ENCODE measurements at regions not wholly inside any gene's neighbourhood (a gene's known extent, or its start where the extent isn't known, plus 50 kb on each side); places are given as distances from the start of the nearest gene placed in this dataset.
A peak's percentile ranks its signal among the peaks of the same experiment; 100 is the strongest.

- Histone ChIP-seq H3K27me3 (ENCODE audit: insufficient read depth, low read length, poor library complexity, severe bottlenecking) (no peaks in the 10 kb centered on the region), H4K20me1 (ENCODE audit: insufficient read depth, low read length, poor library complexity, severe bottlenecking) (no peaks in the 10 kb centered on the region), H3K9me2 (replicated peaks; ENCODE audit: low read depth, low read length) (no peaks in the 10 kb centered on the region), H3K9me3 (ENCODE audit: insufficient read depth, low read depth, low read length) (no peaks in the 10 kb centered on the region), H3F3A (ENCODE audit: low read depth) (no peaks in the 10 kb centered on the region), H2AFZ (ENCODE audit: low read length) (no peak overlapping the region), H3K4me1 (ENCODE audit: insufficient read depth, low read length, poor library complexity, severe bottlenecking) (no peaks in the 10 kb centered on the region), H3K9ac (ENCODE audit: low read depth, low read length, poor library complexity, severe bottlenecking) (no peak overlapping the region), H3K4me3 (ENCODE audit: low read length, poor library complexity, severe bottlenecking) (no peak overlapping the region), H3K36me3 (ENCODE audit: insufficient read depth, low read length) (no peaks in the 10 kb centered on the region), H3K79me2 (ENCODE audit: insufficient read depth, low read length) (no peaks in the 10 kb centered on the region), H3K4me2 (ENCODE audit: low read depth, low read length, poor library complexity, severe bottlenecking) (no peak overlapping the region)
- TF ChIP-seq, protein P1, sequence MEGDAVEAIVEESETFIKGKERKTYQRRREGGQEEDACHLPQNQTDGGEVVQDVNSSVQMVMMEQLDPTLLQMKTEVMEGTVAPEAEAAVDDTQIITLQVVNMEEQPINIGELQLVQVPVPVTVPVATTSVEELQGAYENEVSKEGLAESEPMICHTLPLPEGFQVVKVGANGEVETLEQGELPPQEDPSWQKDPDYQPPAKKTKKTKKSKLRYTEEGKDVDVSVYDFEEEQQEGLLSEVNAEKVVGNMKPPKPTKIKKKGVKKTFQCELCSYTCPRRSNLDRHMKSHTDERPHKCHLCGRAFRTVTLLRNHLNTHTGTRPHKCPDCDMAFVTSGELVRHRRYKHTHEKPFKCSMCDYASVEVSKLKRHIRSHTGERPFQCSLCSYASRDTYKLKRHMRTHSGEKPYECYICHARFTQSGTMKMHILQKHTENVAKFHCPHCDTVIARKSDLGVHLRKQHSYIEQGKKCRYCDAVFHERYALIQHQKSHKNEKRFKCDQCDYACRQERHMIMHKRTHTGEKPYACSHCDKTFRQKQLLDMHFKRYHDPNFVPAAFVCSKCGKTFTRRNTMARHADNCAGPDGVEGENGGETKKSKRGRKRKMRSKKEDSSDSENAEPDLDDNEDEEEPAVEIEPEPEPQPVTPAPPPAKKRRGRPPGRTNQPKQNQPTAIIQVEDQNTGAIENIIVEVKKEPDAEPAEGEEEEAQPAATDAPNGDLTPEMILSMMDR (conservative IDR thresholded peaks at IDR 0.05; ENCODE audit: low read length), result no peak
- TF ChIP-seq EZH2phosphoT487 (IDR thresholded peaks at IDR 0.05; ENCODE audit: borderline replicate concordance), result no peak
Observed at GRCh38 chrX:1006156-1006730, 206.2 kb downstream of the CRLF2 start.

- H3K36me3 ChIP-seq (ENCODE audit: insufficient read depth, low read length), result no peaks in the 10 kb centered on the region
- no peak overlapping the region for H2AFZ ChIP-seq (ENCODE audit: low read length)
- H3K79me2 ChIP-seq (ENCODE audit: insufficient read depth, low read length), result no peaks in the 10 kb centered on the region
- H3K9me2 ChIP-seq (replicated peaks; ENCODE audit: low read depth, low read length), result no peaks in the 10 kb centered on the region
- no peak overlapping the region for H3K4me3 ChIP-seq (ENCODE audit: low read length, poor library complexity, severe bottlenecking)
- TF ChIP-seq, protein P1 (conservative IDR thresholded peaks at IDR 0.05; ENCODE audit: low read length), result no peak
- TF ChIP-seq EZH2phosphoT487 (IDR thresholded peaks at IDR 0.05; ENCODE audit: borderline replicate concordance), result no peak
- H3F3A ChIP-seq (ENCODE audit: low read depth), result no peaks in the 10 kb centered on the region
- H3K4me1 ChIP-seq (ENCODE audit: insufficient read depth, low read length, poor library complexity, severe bottlenecking), result peaks cover 4% of the 10 kb centered on the region
- H3K9ac ChIP-seq (ENCODE audit: low read depth, low read length, poor library complexity, severe bottlenecking), result no peak overlapping the region
- no peaks in the 10 kb centered on the region for H4K20me1 ChIP-seq (ENCODE audit: insufficient read depth, low read length, poor library complexity, severe bottlenecking)
- H3K4me2 ChIP-seq (ENCODE audit: low read depth, low read length, poor library complexity, severe bottlenecking), result no peak overlapping the region
- no peaks in the 10 kb centered on the region for H3K27me3 ChIP-seq (ENCODE audit: insufficient read depth, low read length, poor library complexity, severe bottlenecking)
- no peaks in the 10 kb centered on the region for H3K9me3 ChIP-seq (ENCODE audit: insufficient read depth, low read depth, low read length)
Observed at GRCh38 chrX:1002611-1003010, 209.8 kb downstream of the CRLF2 start.

DNA sequence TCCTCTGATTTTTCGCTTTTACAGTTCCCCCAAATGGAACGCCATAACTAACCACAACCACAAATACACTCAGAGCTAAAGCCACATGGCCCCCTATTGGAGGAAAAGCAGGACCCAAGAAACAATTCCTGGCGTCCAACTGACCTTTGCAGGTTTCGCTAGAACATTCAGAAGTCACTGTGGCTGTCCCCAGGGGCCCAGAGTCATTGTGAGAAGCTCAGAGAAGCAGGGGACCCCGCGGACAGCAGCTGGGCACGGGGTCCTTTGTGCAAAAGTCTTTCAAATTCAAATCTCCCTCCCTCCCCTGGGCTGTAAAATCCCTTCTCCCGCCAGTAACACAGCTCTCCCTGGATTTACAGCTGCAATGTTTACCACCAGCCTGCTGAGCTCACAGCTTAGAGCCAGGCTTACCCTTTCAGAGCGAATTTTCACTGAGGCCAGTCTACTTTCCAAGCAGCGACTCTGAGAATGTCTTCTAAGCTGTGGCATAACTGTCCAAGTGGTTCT lies 214.8 kb downstream of the CRLF2 start:
- no peaks in the 10 kb centered on the region for H3K36me3 ChIP-seq (ENCODE audit: insufficient read depth, low read length)
- no peaks in the 10 kb centered on the region for H3K79me2 ChIP-seq (ENCODE audit: insufficient read depth, low read length)
- no peak overlapping the region for H3K4me3 ChIP-seq (ENCODE audit: low read length, poor library complexity, severe bottlenecking)
- no peaks in the 10 kb centered on the region for H3K27me3 ChIP-seq (ENCODE audit: insufficient read depth, low read length, poor library complexity, severe bottlenecking)
- no peak overlapping the region for H3K9ac ChIP-seq (ENCODE audit: low read depth, low read length, poor library complexity, severe bottlenecking)
- TF ChIP-seq EZH2phosphoT487 (IDR thresholded peaks at IDR 0.05; ENCODE audit: borderline replicate concordance), result no peak
- TF ChIP-seq, protein P1 (conservative IDR thresholded peaks at IDR 0.05; ENCODE audit: low read length), result no peak
- no peak overlapping the region; the same call in 1 of the 2 replicates for H2AFZ ChIP-seq (ENCODE audit: low read length)
- no peaks in the 10 kb centered on the region for H4K20me1 ChIP-seq (ENCODE audit: insufficient read depth, low read length, poor library complexity, severe bottlenecking)
- no peaks in the 10 kb centered on the region for H3F3A ChIP-seq (ENCODE audit: low read depth)
- no peaks in the 10 kb centered on the region for H3K9me3 ChIP-seq (ENCODE audit: insufficient read depth, low read depth, low read length)
- H3K4me2 ChIP-seq (ENCODE audit: low read depth, low read length, poor library complexity, severe bottlenecking), result peak overlapping the region; percentile 12
- H3K4me1 ChIP-seq (ENCODE audit: insufficient read depth, low read length, poor library complexity, severe bottlenecking), result peaks cover 4% of the 10 kb centered on the region
- H3K9me2 ChIP-seq (replicated peaks; ENCODE audit: low read depth, low read length), result no peaks in the 10 kb centered on the region

Data from Loucy (cell line).